IMR-90 (cell line): ENCODE measurements at regions not wholly inside any gene's neighbourhood (a gene's known extent, or its start where the extent isn't known, plus 50 kb on each side); places are given as distances from the start of the nearest gene placed in this dataset.

Experiments
- ATAC-seq: fragments of 200-7000 bp; cut with Tn5 transposase; 2 replicates; pipeline ENCODE4 v1.9.1; 2020; ENCODE audit warnings: low read depth, mild to moderate bottlenecking, moderate library complexity
- BruUV-seq: library from RNA; stranded (reverse); fragments of 400-500 nt; replicated peaks from 2 replicates; lab custom pipeline; 2021; lab: Mats Ljungman, UMichigan
- CTCF ChIA-PET: fragments of 300-600 bp; formaldehyde crosslinking; extraction: SDS; loops from one replicate; lab custom pipeline; 2021; ENCODE audit warnings: antibody characterized with exemption; lab: Yijun Ruan, JAX
- POLR2A ChIA-PET: fragments of 300-600 bp; sonication (Branson Sonifier 250); formaldehyde crosslinking; loops from one replicate; lab custom pipeline; 2022; ENCODE audit warnings: antibody characterized with exemption; ENCODE audit not compliant: unreplicated experiment; lab: Charles Lee
- DNase-seq: peaks from one replicate; pipeline ENCODE4 v3.0.0; 2013
- H2AFZ ChIP-seq: replicated peaks from 2 replicates; pipeline ENCODE3; 2013; ENCODE audit warnings: low read length, mild to moderate bottlenecking; ENCODE audit not compliant: poor library complexity
- H2AK5ac ChIP-seq: 2 replicates; pipeline ENCODE4 v1.6.1; 2013; ENCODE audit warnings: low read depth, low read length, inconsistent platforms
- H2AK9ac ChIP-seq: replicated peaks from 2 replicates; pipeline ENCODE3; 2013; ENCODE audit warnings: mild to moderate bottlenecking, low read depth, low read length, moderate library complexity; ENCODE audit not compliant: poor library complexity
- H2BK120ac ChIP-seq: 2 replicates; pipeline ENCODE4 v1.6.1; 2013; ENCODE audit warnings: low read depth, low read length, inconsistent platforms
- H2BK15ac ChIP-seq: 3 replicates; pipeline ENCODE4 v1.6.1; 2013; ENCODE audit warnings: low read depth, low read length, inconsistent platforms
- H2BK20ac ChIP-seq: 2 replicates; pipeline ENCODE4 v1.6.1; 2013; ENCODE audit warnings: low read depth, mild to moderate bottlenecking, inconsistent platforms, low read length, moderate library complexity
- H2BK5ac ChIP-seq: 2 replicates; pipeline ENCODE4 v1.6.1; 2013; ENCODE audit warnings: mild to moderate bottlenecking, low read depth, low read length, inconsistent platforms; ENCODE audit not compliant: poor library complexity, severe bottlenecking
- H3K14ac ChIP-seq: replicated peaks from 2 replicates; pipeline ENCODE4 v1.6.1; 2013; ENCODE audit warnings: low read depth, low read length, inconsistent platforms
- H3K18ac ChIP-seq: 2 replicates; pipeline ENCODE4 v1.6.1; 2013; ENCODE audit warnings: low read depth, low read length, control low read depth
- H3K23ac ChIP-seq: 2 replicates; pipeline ENCODE4 v1.6.1; 2013; ENCODE audit warnings: low read depth, low read length, inconsistent platforms
- H3K27ac ChIP-seq: 2 replicates; pipeline ENCODE4 v1.5.1; 2013; ENCODE audit warnings: mild to moderate bottlenecking, control low read depth, low read length; ENCODE audit not compliant: insufficient read depth
- H3K27me3 ChIP-seq: 2 replicates; pipeline ENCODE4 v1.6.1; 2013; ENCODE audit warnings: low read length; ENCODE audit not compliant: control insufficient read depth, insufficient read depth
- H3K36me3 ChIP-seq: 2 replicates; pipeline ENCODE4 v1.6.1; 2013; ENCODE audit warnings: low read length, mixed read lengths; ENCODE audit not compliant: control insufficient read depth, insufficient read depth
- H3K4ac ChIP-seq: 2 replicates; pipeline ENCODE4 v1.6.1; 2013; ENCODE audit warnings: low read depth, low read length, inconsistent platforms
- H3K4me1 ChIP-seq: 2 replicates; pipeline ENCODE4 v1.6.1; 2013; ENCODE audit warnings: low read length, mixed read lengths; ENCODE audit not compliant: control insufficient read depth, insufficient read depth
- H3K4me2 ChIP-seq: 2 replicates; pipeline ENCODE4 v1.6.1; 2013; ENCODE audit warnings: low read depth, mild to moderate bottlenecking, control low read depth, low read length, moderate library complexity
- H3K4me3 ChIP-seq: 2 replicates; pipeline ENCODE4 v1.5.1; 2013; ENCODE audit warnings: low read depth, mild to moderate bottlenecking, control low read depth, low read length, moderate library complexity; ENCODE audit not compliant: insufficient read depth
- H3K56ac ChIP-seq: 2 replicates; pipeline ENCODE4 v1.6.1; 2013; ENCODE audit warnings: low read length, inconsistent platforms; ENCODE audit not compliant: insufficient read depth; ENCODE audit errors: extremely low read depth
- H3K79me1 ChIP-seq, 2 experiments: 2 replicates each; pipeline ENCODE4 v1.6.1; 2013; ENCODE audit warnings: low read length in 2 of 2, inconsistent platforms in 1 of 2, low read depth in 1 of 2
- H3K9ac ChIP-seq: 2 replicates; pipeline ENCODE4 v1.6.1; 2013; ENCODE audit warnings: low read depth, low read length, control low read depth
- H3K9me1 ChIP-seq: 2 replicates; pipeline ENCODE4 v1.6.1; 2013; ENCODE audit warnings: low read length, inconsistent platforms; ENCODE audit not compliant: insufficient read depth
- H3K9me3 ChIP-seq: 2 replicates; pipeline ENCODE4 v1.6.1; 2013; ENCODE audit warnings: low read length; ENCODE audit not compliant: control insufficient read depth, insufficient read depth
- H4K20me1 ChIP-seq: 2 replicates; pipeline ENCODE4 v1.6.1; 2013; ENCODE audit warnings: low read length, inconsistent platforms; ENCODE audit not compliant: insufficient read depth
- H4K5ac ChIP-seq: 2 replicates; pipeline ENCODE4 v1.6.1; 2013; ENCODE audit warnings: mild to moderate bottlenecking, low read depth, low read length, control low read depth
- H4K8ac ChIP-seq, 2 experiments: 2 replicates each; pipeline ENCODE4 v1.6.1; 2013; ENCODE audit warnings: low read depth in 2 of 2, low read length in 2 of 2, control low read depth in 1 of 2, inconsistent platforms in 1 of 2
- H4K91ac ChIP-seq: 2 replicates; pipeline ENCODE4 v1.6.1; 2013; ENCODE audit warnings: low read depth, low read length, inconsistent platforms; ENCODE audit not compliant: insufficient read depth
- BHLHE40 ChIP-seq: fragments of 150-350 bp; IDR thresholded peaks from 2 replicates; pipeline ENCODE4 v1.6.1; 2016; ENCODE audit warnings: mild to moderate bottlenecking, low read depth, low read length
- CHD1 ChIP-seq: IDR thresholded peaks from 2 replicates; pipeline ENCODE4 v1.6.1; 2012; ENCODE audit warnings: low read depth, low read length, improper control_type of control experiment
- FOS ChIP-seq: fragments of 150-350 bp; IDR thresholded peaks from 2 replicates; pipeline ENCODE4 v1.6.1; 2016; ENCODE audit warnings: low read depth, low read length
- MAZ ChIP-seq: IDR thresholded peaks from 2 replicates; pipeline ENCODE4 v1.6.1; 2012; ENCODE audit warnings: low read depth, mild to moderate bottlenecking, low read length, improper control_type of control experiment, moderate library complexity, borderline replicate concordance
- MXI1 ChIP-seq: IDR thresholded peaks from 2 replicates; pipeline ENCODE4 v1.6.1; 2012; ENCODE audit warnings: low read depth, mild to moderate bottlenecking, low read length, moderate library complexity, borderline replicate concordance
- NFE2L2 ChIP-seq: fragments of 150-350 bp; IDR thresholded peaks from 2 replicates; pipeline ENCODE4 v1.6.1; 2016; ENCODE audit warnings: low read depth, mild to moderate bottlenecking, low read length
- POLR2A ChIP-seq: IDR thresholded peaks from 2 replicates; pipeline ENCODE4 v1.6.1; 2012; ENCODE audit warnings: mild to moderate bottlenecking, low read depth, low read length
- RAD21 ChIP-seq: IDR thresholded peaks from 2 replicates; pipeline ENCODE4 v1.6.1; 2012; ENCODE audit warnings: low read length, improper control_type of control experiment
- RCOR1 ChIP-seq: IDR thresholded peaks from 2 replicates; pipeline ENCODE4 v1.6.1; 2012; ENCODE audit warnings: mild to moderate bottlenecking, low read length, improper control_type of control experiment; ENCODE audit not compliant: insufficient replicate concordance
- RFX5 ChIP-seq: IDR thresholded peaks from 2 replicates; pipeline ENCODE4 v1.8.0; 2012; ENCODE audit warnings: low read depth, mild to moderate bottlenecking, low read length, moderate library complexity
- SMC3 ChIP-seq: fragments of 150-350 bp; IDR thresholded peaks from 2 replicates; pipeline ENCODE4 v1.6.1; 2016; ENCODE audit warnings: low read depth, mild to moderate bottlenecking, antibody characterized with exemption, low read length, moderate library complexity
- WGBS, 2 experiments: methylation state at CpG; one replicate each; pipeline versions ENCODE4 v1.1.5 to v1.1.7; 2013; ENCODE audit warnings: missing lambda C conversion rate in 2 of 2; ENCODE audit not compliant: insufficient read length in 1 of 2; ENCODE audit errors: extremely low coverage in 2 of 2; 5-methylcytosine and 5-hydroxymethylcytosine counted together
- dilution Hi-C: fragments of 300-500 bp; cut with HindIII; formaldehyde crosslinking; loops from one replicate; pipeline ENCODE4 v1.14.3; 2018; ENCODE audit warnings: low sequenced_read_pairs; ENCODE audit not compliant: unreplicated experiment
- in situ Hi-C: fragments of 300-500 bp; cut with MboI; formaldehyde crosslinking; loops from 3 replicates; pipeline ENCODE4 v1.14.3; 2019; ENCODE audit warnings: low sequenced_read_pairs, inconsistent platforms, mixed read lengths
- intact Hi-C: fragments of 100-400 bp; cut with micrococcal nuclease; formaldehyde crosslinking; loops from 2 replicates; pipeline ENCODE4 v1.10.0; 2022
- TF ChIP-seq, protein P1 (sequence below): conservative IDR thresholded peaks from 2 replicates; pipeline ENCODE4 v1.5.1; 2012; ENCODE audit warnings: mild to moderate bottlenecking, low read depth, low read length, improper control_type of control experiment
- TF ChIP-seq, protein P2 (sequence below): fragments of 150-350 bp; IDR thresholded peaks from 2 replicates; pipeline ENCODE4 v1.6.1; 2016; ENCODE audit warnings: low read depth, mild to moderate bottlenecking, low read length, moderate library complexity, borderline replicate concordance

DNA sequence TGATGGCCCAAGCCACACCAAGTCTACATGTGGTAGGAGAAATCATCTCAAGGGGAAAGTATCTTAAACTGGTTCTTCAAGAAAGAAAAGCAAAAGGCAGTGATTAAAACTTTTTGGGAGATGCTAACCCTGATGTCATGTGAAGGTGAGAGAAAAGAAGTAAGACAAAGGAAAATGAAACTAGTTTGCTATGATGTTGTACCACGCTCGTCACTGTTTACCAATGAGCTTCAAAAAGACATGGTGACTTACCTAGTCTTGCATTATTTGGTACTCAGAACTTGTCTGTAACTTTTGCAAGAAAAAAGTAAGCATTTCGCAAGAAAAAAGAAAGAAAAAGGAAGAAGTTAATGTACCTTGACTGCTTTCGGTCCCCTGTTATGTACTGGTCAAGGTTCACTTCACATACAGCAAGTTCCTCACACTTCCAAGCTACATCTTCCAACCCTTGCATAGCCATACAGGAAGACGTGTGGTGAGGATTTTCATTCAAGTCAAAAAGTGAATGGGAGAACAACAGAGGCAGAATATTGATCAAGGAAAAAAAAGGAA, 739.3 kb downstream of the NR2F1-AS1 start:
- ATAC-seq (no peak), DNase-seq (no peak)
- Histone ChIP-seq H2BK15ac (no peak overlapping the region), H4K20me1 (no peaks in the 10 kb centered on the region; the same call in 1 of the 2 replicates), H4K8ac (no peak overlapping the region), H3K18ac (no peak overlapping the region), H3K9me3 (no peaks in the 10 kb centered on the region), H3K27me3 (no peaks in the 10 kb centered on the region), H3K4me3 (no peak overlapping the region), H3K23ac (no peak overlapping the region), H3K4me2 (no peak overlapping the region), H3K14ac (no peak overlapping the region), H3K27ac (no peak overlapping the region), H3K4ac (no peak overlapping the region), H3K4me1 (peaks cover under 1% of the 10 kb centered on the region), H3K9me1 (no peaks in the 10 kb centered on the region; the same call in 1 of the 2 replicates), H3K36me3 (no peaks in the 10 kb centered on the region), H2BK120ac (no peak overlapping the region), H2BK20ac (no peak overlapping the region; the same call in 1 of the 2 replicates), H3K9ac (no peak overlapping the region), H4K5ac (no peak overlapping the region), H2BK5ac (no peak overlapping the region), H2AK5ac (no peak overlapping the region), H2AFZ (no peak overlapping the region), H3K79me1 (no peaks in the 10 kb centered on the region), H2AK9ac (no peak overlapping the region), H4K91ac (0 out of 2 replicates have a peak overlapping the region, but pooled peaks have one; percentile 31), H3K56ac (no peak overlapping the region)
- dilution Hi-C loops = no loop called here
- WGBS, 2 experiments = 100% methylated on average over 2 of the region's 5 CpGs; no CpG with 5 or more reads in 1 of the 2 experiments
- BruUV-seq = no TSS peak
- in situ Hi-C loops = no loop called here
- intact Hi-C loops = no loop called here
- no peak for TF ChIP-seq FOS
- no peak for TF ChIP-seq RFX5
- TF ChIP-seq, protein P1, sequence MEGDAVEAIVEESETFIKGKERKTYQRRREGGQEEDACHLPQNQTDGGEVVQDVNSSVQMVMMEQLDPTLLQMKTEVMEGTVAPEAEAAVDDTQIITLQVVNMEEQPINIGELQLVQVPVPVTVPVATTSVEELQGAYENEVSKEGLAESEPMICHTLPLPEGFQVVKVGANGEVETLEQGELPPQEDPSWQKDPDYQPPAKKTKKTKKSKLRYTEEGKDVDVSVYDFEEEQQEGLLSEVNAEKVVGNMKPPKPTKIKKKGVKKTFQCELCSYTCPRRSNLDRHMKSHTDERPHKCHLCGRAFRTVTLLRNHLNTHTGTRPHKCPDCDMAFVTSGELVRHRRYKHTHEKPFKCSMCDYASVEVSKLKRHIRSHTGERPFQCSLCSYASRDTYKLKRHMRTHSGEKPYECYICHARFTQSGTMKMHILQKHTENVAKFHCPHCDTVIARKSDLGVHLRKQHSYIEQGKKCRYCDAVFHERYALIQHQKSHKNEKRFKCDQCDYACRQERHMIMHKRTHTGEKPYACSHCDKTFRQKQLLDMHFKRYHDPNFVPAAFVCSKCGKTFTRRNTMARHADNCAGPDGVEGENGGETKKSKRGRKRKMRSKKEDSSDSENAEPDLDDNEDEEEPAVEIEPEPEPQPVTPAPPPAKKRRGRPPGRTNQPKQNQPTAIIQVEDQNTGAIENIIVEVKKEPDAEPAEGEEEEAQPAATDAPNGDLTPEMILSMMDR = no peak
- TF ChIP-seq MXI1 = no peak
- no peak for TF ChIP-seq CHD1
- no peak for TF ChIP-seq BHLHE40
- TF ChIP-seq NFE2L2 = no peak
- TF ChIP-seq, protein P2, sequence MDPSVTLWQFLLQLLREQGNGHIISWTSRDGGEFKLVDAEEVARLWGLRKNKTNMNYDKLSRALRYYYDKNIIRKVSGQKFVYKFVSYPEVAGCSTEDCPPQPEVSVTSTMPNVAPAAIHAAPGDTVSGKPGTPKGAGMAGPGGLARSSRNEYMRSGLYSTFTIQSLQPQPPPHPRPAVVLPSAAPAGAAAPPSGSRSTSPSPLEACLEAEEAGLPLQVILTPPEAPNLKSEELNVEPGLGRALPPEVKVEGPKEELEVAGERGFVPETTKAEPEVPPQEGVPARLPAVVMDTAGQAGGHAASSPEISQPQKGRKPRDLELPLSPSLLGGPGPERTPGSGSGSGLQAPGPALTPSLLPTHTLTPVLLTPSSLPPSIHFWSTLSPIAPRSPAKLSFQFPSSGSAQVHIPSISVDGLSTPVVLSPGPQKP = no peak
- TF ChIP-seq RAD21 = no peak
- no peak for TF ChIP-seq SMC3
- no peak for TF ChIP-seq MAZ
- TF ChIP-seq POLR2A = no peak
- no peak for TF ChIP-seq RCOR1
- ChIA-PET POLR2A (no interaction called here), CTCF (no interaction called here)
